DND-41 (cell line): ENCODE measurements at regions not wholly inside any gene's neighbourhood (a gene's known extent, or its start where the extent isn't known, plus 50 kb on each side); places are given as distances from the start of the nearest gene placed in this dataset.

Experiments
- ATAC-seq: fragments of 200-7000 bp; cut with Tn5 transposase; 3 replicates; pipeline ENCODE4 v1.9.1; 2021; ENCODE audit warnings: low read depth; ENCODE audit not compliant: insufficient read depth
- DNase-seq: peaks from one replicate; pipeline ENCODE4 v3.0.0-alpha.2; 2020
- H2AFZ ChIP-seq: 2 replicates; pipeline ENCODE4 v1.6.0; 2012; ENCODE audit warnings: low read depth, low read length
- H3K27ac ChIP-seq: 2 replicates; pipeline ENCODE4 v1.5.1; 2012; ENCODE audit warnings: low read length, inconsistent platforms
- H3K27me3 ChIP-seq: fragments of 200-600 bp; sonication (generic); 2 replicates; pipeline ENCODE4 v1.6.0; 2012; ENCODE audit warnings: low read length, mild to moderate bottlenecking, inconsistent platforms; ENCODE audit not compliant: insufficient read depth, poor library complexity
- H3K36me3 ChIP-seq: 2 replicates; pipeline ENCODE4 v1.5.1; 2012; ENCODE audit warnings: low read length, inconsistent platforms; ENCODE audit not compliant: insufficient read depth
- H3K4me1 ChIP-seq: 2 replicates; pipeline ENCODE4 v1.5.1; 2012; ENCODE audit warnings: mild to moderate bottlenecking, low read length; ENCODE audit not compliant: insufficient read depth
- H3K4me2 ChIP-seq: 2 replicates; pipeline ENCODE4 v1.6.0; 2012; ENCODE audit warnings: mild to moderate bottlenecking, moderate library complexity, low read length, inconsistent platforms; ENCODE audit not compliant: insufficient read depth
- H3K4me3 ChIP-seq, 2 experiments: fragments of 200-600 bp in 1 of 2; shearing (Covaris generic) in 1 of 2; 2 replicates each; pipeline ENCODE4 v1.5.1; 2012 to 2016; ENCODE audit warnings: inconsistent platforms in 2 of 2, low read length in 2 of 2, mild to moderate bottlenecking in 2 of 2, low read depth in 1 of 2, moderate library complexity in 1 of 2
- H3K79me2 ChIP-seq: 2 replicates; pipeline ENCODE4 v1.6.0; 2012; ENCODE audit warnings: low read length, inconsistent platforms; ENCODE audit not compliant: insufficient read depth
- H3K9ac ChIP-seq: 2 replicates; pipeline ENCODE4 v1.6.0; 2012; ENCODE audit warnings: low read depth, mild to moderate bottlenecking, inconsistent platforms, low read length, moderate library complexity
- H3K9me3 ChIP-seq: 2 replicates; pipeline ENCODE4 v1.5.1; 2012; ENCODE audit warnings: low read length, moderate library complexity, mild to moderate bottlenecking, inconsistent platforms; ENCODE audit not compliant: insufficient read depth, severe bottlenecking
- H4K20me1 ChIP-seq: 2 replicates; pipeline ENCODE4 v1.6.0; 2012; ENCODE audit warnings: low read length; ENCODE audit not compliant: insufficient read depth
- CTCF ChIP-seq: IDR thresholded peaks from 2 replicates; pipeline ENCODE4 v1.5.1; 2012; ENCODE audit warnings: borderline replicate concordance, low read length, moderate library complexity, mild to moderate bottlenecking; ENCODE audit not compliant: poor library complexity, severe bottlenecking; ENCODE audit errors: extremely low read depth
- EZH2 ChIP-seq: IDR thresholded peaks from 3 replicates; pipeline ENCODE4 v1.6.1; 2012; ENCODE audit warnings: borderline replicate concordance, low read depth, mild to moderate bottlenecking, moderate library complexity, low read length, inconsistent platforms; ENCODE audit not compliant: severe bottlenecking

DNA sequence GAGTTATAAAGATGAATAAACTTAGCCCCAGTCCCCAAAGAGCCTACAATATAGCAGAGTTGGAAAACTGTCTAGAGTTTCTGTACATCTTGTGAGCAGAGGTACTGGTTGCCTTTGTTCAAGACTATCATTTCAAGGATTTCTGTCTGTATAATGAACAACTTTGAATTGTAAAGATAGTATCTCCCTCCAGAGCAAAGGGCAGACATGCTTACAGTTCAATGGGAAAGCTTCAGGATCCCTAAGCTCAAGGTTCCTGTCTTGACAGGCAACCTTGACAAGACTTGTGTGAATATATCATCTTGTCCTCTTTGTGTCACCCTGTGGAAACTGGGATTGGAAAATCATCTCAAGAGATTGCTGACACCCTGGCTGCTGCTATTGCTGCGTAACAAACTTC is 242.8 kb upstream of the VLDLR start:
- Histone ChIP-seq H3K4me1 (no peaks in the 10 kb centered on the region), H3K9me3 (no peaks in the 10 kb centered on the region), H3K79me2 (no peaks in the 10 kb centered on the region), H3K36me3 (no peaks in the 10 kb centered on the region), H2AFZ (no peak overlapping the region), H4K20me1 (no peaks in the 10 kb centered on the region), H3K27me3 (no peaks in the 10 kb centered on the region), H3K4me2 (no peak overlapping the region), H3K4me3 (no peak overlapping the region), H3K9ac (no peak overlapping the region), H3K27ac (no peak overlapping the region)
- TF ChIP-seq EZH2, result no peak
- TF ChIP-seq CTCF, result no peak
- ATAC-seq, result no peak
- DNase-seq, result no peak

GRCh38 chr9:2384741-2385140 is 236.8 kb upstream of the VLDLR start:
- Histone ChIP-seq H3K36me3 (no peaks in the 10 kb centered on the region), H3K79me2 (no peaks in the 10 kb centered on the region)

GRCh38 chr9:2385746-2386145 is 235.8 kb upstream of the VLDLR start:
- ATAC-seq, result no peak
- Histone ChIP-seq H3K79me2 (no peaks in the 10 kb centered on the region), H3K27ac (no peak overlapping the region), H3K27me3 (no peaks in the 10 kb centered on the region), H4K20me1 (no peaks in the 10 kb centered on the region), H3K9ac (no peak overlapping the region), H3K4me2 (no peak overlapping the region), H3K4me1 (no peaks in the 10 kb centered on the region), H3K9me3 (no peaks in the 10 kb centered on the region), H2AFZ (no peak overlapping the region), H3K4me3 (no peak overlapping the region), H3K36me3 (no peaks in the 10 kb centered on the region)
- no peak for TF ChIP-seq EZH2
- TF ChIP-seq CTCF, result no peak
- no peak for DNase-seq

More at GRCh38 chr9:2384741-2385140, 236.8 kb upstream of the VLDLR start:
- no peak overlapping the region for H3K4me3 ChIP-seq
- H3K9me3 ChIP-seq, result no peaks in the 10 kb centered on the region
- no peak overlapping the region for H3K9ac ChIP-seq
- no peak overlapping the region for H3K27ac ChIP-seq
- DNase-seq (no peak), ATAC-seq (no peak)
- no peak overlapping the region for H2AFZ ChIP-seq
- H3K4me2 ChIP-seq, result no peak overlapping the region
- no peaks in the 10 kb centered on the region for H3K27me3 ChIP-seq
- no peaks in the 10 kb centered on the region for H4K20me1 ChIP-seq
- no peaks in the 10 kb centered on the region for H3K4me1 ChIP-seq
- no peak for TF ChIP-seq CTCF
- no peak for TF ChIP-seq EZH2

DNA sequence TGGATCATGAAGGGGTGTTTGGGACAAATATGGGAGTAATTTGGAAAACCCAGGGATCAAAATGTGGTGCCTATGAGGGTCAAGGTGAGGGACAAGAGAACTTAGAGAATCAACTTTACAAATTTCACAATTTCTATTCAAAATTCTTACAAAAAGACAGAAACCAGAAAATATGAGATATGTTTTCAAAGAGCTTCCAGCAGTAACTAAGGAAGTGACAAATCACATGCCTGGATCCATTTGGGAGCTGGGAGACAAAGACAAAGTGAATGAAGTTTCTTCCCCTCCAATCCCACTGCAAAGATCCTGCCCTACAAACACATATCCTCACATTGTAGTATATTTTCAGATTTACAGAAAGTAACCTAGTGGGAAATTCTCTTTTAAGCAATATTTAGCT is 235.0 kb upstream of the VLDLR start:
- TF ChIP-seq CTCF, result no peak
- TF ChIP-seq EZH2, result no peak
- Histone ChIP-seq H3K27me3 (no peaks in the 10 kb centered on the region), H3K27ac (no peak overlapping the region), H3K79me2 (no peaks in the 10 kb centered on the region), H3K4me3 (no peak overlapping the region), H3K4me1 (no peaks in the 10 kb centered on the region), H3K4me2 (no peak overlapping the region), H2AFZ (no peak overlapping the region), H4K20me1 (no peaks in the 10 kb centered on the region), H3K36me3 (no peaks in the 10 kb centered on the region), H3K9ac (no peak overlapping the region), H3K9me3 (no peaks in the 10 kb centered on the region)
- ATAC-seq (no peak), DNase-seq (no peak)
